IMR-90 (cell line): ENCODE measurements at regions not wholly inside any gene's neighbourhood (a gene's known extent, or its start where the extent isn't known, plus 50 kb on each side); places are given as distances from the start of the nearest gene placed in this dataset.

ENCODE experiments used
- ATAC-seq: fragments of 200-7000 bp; cut with Tn5 transposase; 2 replicates; pipeline ENCODE4 v1.9.1; 2020; ENCODE audit warnings: low read depth, mild to moderate bottlenecking, moderate library complexity
- BruUV-seq: library from RNA; stranded (reverse); fragments of 400-500 nt; replicated peaks from 2 replicates; lab custom pipeline; 2021; lab: Mats Ljungman, UMichigan
- CTCF ChIA-PET: fragments of 300-600 bp; formaldehyde crosslinking; extraction: SDS; loops from one replicate; lab custom pipeline; 2021; ENCODE audit warnings: antibody characterized with exemption; lab: Yijun Ruan, JAX
- POLR2A ChIA-PET: fragments of 300-600 bp; sonication (Branson Sonifier 250); formaldehyde crosslinking; loops from one replicate; lab custom pipeline; 2022; ENCODE audit warnings: antibody characterized with exemption; ENCODE audit not compliant: unreplicated experiment; lab: Charles Lee
- DNase-seq: peaks from one replicate; pipeline ENCODE4 v3.0.0; 2013
- H2AFZ ChIP-seq: replicated peaks from 2 replicates; pipeline ENCODE3; 2013; ENCODE audit warnings: low read length, mild to moderate bottlenecking; ENCODE audit not compliant: poor library complexity
- H2AK5ac ChIP-seq: 2 replicates; pipeline ENCODE4 v1.6.1; 2013; ENCODE audit warnings: low read depth, low read length, inconsistent platforms
- H2AK9ac ChIP-seq: replicated peaks from 2 replicates; pipeline ENCODE3; 2013; ENCODE audit warnings: mild to moderate bottlenecking, low read depth, low read length, moderate library complexity; ENCODE audit not compliant: poor library complexity
- H2BK120ac ChIP-seq: 2 replicates; pipeline ENCODE4 v1.6.1; 2013; ENCODE audit warnings: low read depth, low read length, inconsistent platforms
- H2BK15ac ChIP-seq: 3 replicates; pipeline ENCODE4 v1.6.1; 2013; ENCODE audit warnings: low read depth, low read length, inconsistent platforms
- H2BK20ac ChIP-seq: 2 replicates; pipeline ENCODE4 v1.6.1; 2013; ENCODE audit warnings: low read depth, mild to moderate bottlenecking, inconsistent platforms, low read length, moderate library complexity
- H2BK5ac ChIP-seq: 2 replicates; pipeline ENCODE4 v1.6.1; 2013; ENCODE audit warnings: mild to moderate bottlenecking, low read depth, low read length, inconsistent platforms; ENCODE audit not compliant: poor library complexity, severe bottlenecking
- H3K14ac ChIP-seq: replicated peaks from 2 replicates; pipeline ENCODE4 v1.6.1; 2013; ENCODE audit warnings: low read depth, low read length, inconsistent platforms
- H3K18ac ChIP-seq: 2 replicates; pipeline ENCODE4 v1.6.1; 2013; ENCODE audit warnings: low read depth, low read length, control low read depth
- H3K23ac ChIP-seq: 2 replicates; pipeline ENCODE4 v1.6.1; 2013; ENCODE audit warnings: low read depth, low read length, inconsistent platforms
- H3K27ac ChIP-seq: 2 replicates; pipeline ENCODE4 v1.5.1; 2013; ENCODE audit warnings: mild to moderate bottlenecking, control low read depth, low read length; ENCODE audit not compliant: insufficient read depth
- H3K27me3 ChIP-seq: 2 replicates; pipeline ENCODE4 v1.6.1; 2013; ENCODE audit warnings: low read length; ENCODE audit not compliant: control insufficient read depth, insufficient read depth
- H3K36me3 ChIP-seq: 2 replicates; pipeline ENCODE4 v1.6.1; 2013; ENCODE audit warnings: low read length, mixed read lengths; ENCODE audit not compliant: control insufficient read depth, insufficient read depth
- H3K4ac ChIP-seq: 2 replicates; pipeline ENCODE4 v1.6.1; 2013; ENCODE audit warnings: low read depth, low read length, inconsistent platforms
- H3K4me1 ChIP-seq: 2 replicates; pipeline ENCODE4 v1.6.1; 2013; ENCODE audit warnings: low read length, mixed read lengths; ENCODE audit not compliant: control insufficient read depth, insufficient read depth
- H3K4me2 ChIP-seq: 2 replicates; pipeline ENCODE4 v1.6.1; 2013; ENCODE audit warnings: low read depth, mild to moderate bottlenecking, control low read depth, low read length, moderate library complexity
- H3K4me3 ChIP-seq: 2 replicates; pipeline ENCODE4 v1.5.1; 2013; ENCODE audit warnings: low read depth, mild to moderate bottlenecking, control low read depth, low read length, moderate library complexity; ENCODE audit not compliant: insufficient read depth
- H3K56ac ChIP-seq: 2 replicates; pipeline ENCODE4 v1.6.1; 2013; ENCODE audit warnings: low read length, inconsistent platforms; ENCODE audit not compliant: insufficient read depth; ENCODE audit errors: extremely low read depth
- H3K79me1 ChIP-seq, 2 experiments: 2 replicates each; pipeline ENCODE4 v1.6.1; 2013; ENCODE audit warnings: low read length in 2 of 2, inconsistent platforms in 1 of 2, low read depth in 1 of 2
- H3K9ac ChIP-seq: 2 replicates; pipeline ENCODE4 v1.6.1; 2013; ENCODE audit warnings: low read depth, low read length, control low read depth
- H3K9me1 ChIP-seq: 2 replicates; pipeline ENCODE4 v1.6.1; 2013; ENCODE audit warnings: low read length, inconsistent platforms; ENCODE audit not compliant: insufficient read depth
- H3K9me3 ChIP-seq: 2 replicates; pipeline ENCODE4 v1.6.1; 2013; ENCODE audit warnings: low read length; ENCODE audit not compliant: control insufficient read depth, insufficient read depth
- H4K20me1 ChIP-seq: 2 replicates; pipeline ENCODE4 v1.6.1; 2013; ENCODE audit warnings: low read length, inconsistent platforms; ENCODE audit not compliant: insufficient read depth
- H4K5ac ChIP-seq: 2 replicates; pipeline ENCODE4 v1.6.1; 2013; ENCODE audit warnings: mild to moderate bottlenecking, low read depth, low read length, control low read depth
- H4K8ac ChIP-seq, 2 experiments: 2 replicates each; pipeline ENCODE4 v1.6.1; 2013; ENCODE audit warnings: low read depth in 2 of 2, low read length in 2 of 2, control low read depth in 1 of 2, inconsistent platforms in 1 of 2
- H4K91ac ChIP-seq: 2 replicates; pipeline ENCODE4 v1.6.1; 2013; ENCODE audit warnings: low read depth, low read length, inconsistent platforms; ENCODE audit not compliant: insufficient read depth
- CHD1 ChIP-seq: IDR thresholded peaks from 2 replicates; pipeline ENCODE4 v1.6.1; 2012; ENCODE audit warnings: low read depth, low read length, improper control_type of control experiment
- FOS ChIP-seq: fragments of 150-350 bp; IDR thresholded peaks from 2 replicates; pipeline ENCODE4 v1.6.1; 2016; ENCODE audit warnings: low read depth, low read length
- POLR2A ChIP-seq: IDR thresholded peaks from 2 replicates; pipeline ENCODE4 v1.6.1; 2012; ENCODE audit warnings: mild to moderate bottlenecking, low read depth, low read length
- SMC3 ChIP-seq: fragments of 150-350 bp; IDR thresholded peaks from 2 replicates; pipeline ENCODE4 v1.6.1; 2016; ENCODE audit warnings: low read depth, mild to moderate bottlenecking, antibody characterized with exemption, low read length, moderate library complexity
- WGBS, 2 experiments: methylation state at CpG; one replicate each; pipeline versions ENCODE4 v1.1.5 to v1.1.7; 2013; ENCODE audit warnings: missing lambda C conversion rate in 2 of 2; ENCODE audit not compliant: insufficient read length in 1 of 2; ENCODE audit errors: extremely low coverage in 2 of 2; 5-methylcytosine and 5-hydroxymethylcytosine counted together
- dilution Hi-C: fragments of 300-500 bp; cut with HindIII; formaldehyde crosslinking; loops from one replicate; pipeline ENCODE4 v1.14.3; 2018; ENCODE audit warnings: low sequenced_read_pairs; ENCODE audit not compliant: unreplicated experiment
- in situ Hi-C: fragments of 300-500 bp; cut with MboI; formaldehyde crosslinking; loops from 3 replicates; pipeline ENCODE4 v1.14.3; 2019; ENCODE audit warnings: low sequenced_read_pairs, inconsistent platforms, mixed read lengths
- intact Hi-C: fragments of 100-400 bp; cut with micrococcal nuclease; formaldehyde crosslinking; loops from 2 replicates; pipeline ENCODE4 v1.10.0; 2022
- TF ChIP-seq, protein P1 (sequence below): fragments of 150-350 bp; IDR thresholded peaks from 2 replicates; pipeline ENCODE4 v1.6.1; 2016; ENCODE audit warnings: low read depth, mild to moderate bottlenecking, low read length, moderate library complexity, borderline replicate concordance
- TF ChIP-seq, protein P2 (sequence below): conservative IDR thresholded peaks from 2 replicates; pipeline ENCODE4 v1.5.1; 2012; ENCODE audit warnings: mild to moderate bottlenecking, low read depth, low read length, improper control_type of control experiment

DNA sequence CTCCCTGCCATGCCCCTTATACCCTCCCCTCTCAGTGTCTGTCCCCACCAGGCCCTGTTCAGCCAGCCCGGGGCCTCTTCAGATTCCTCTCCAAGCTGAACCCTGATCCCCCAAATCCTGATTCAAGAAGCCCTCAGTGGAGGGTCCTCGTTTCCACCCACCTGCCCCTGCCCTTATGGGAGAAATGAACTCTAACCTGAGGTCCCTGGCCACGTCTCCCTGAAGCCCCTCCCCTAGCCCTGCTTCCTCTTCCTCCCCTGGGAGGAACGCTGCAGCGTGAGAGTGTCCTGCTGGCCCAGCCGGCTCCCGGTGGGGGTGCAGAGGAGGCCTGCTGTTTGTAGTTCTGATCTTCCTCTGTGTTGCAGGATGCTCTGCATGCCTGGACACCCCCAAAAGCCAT lies 56.7 kb upstream of the GLI2 start:
- ChIA-PET CTCF (no interaction called here), POLR2A (no interaction called here)
- Histone ChIP-seq H2BK15ac (no peak overlapping the region; the same call in 2 of the 3 replicates), H3K18ac (no peak overlapping the region), H4K91ac (no peak overlapping the region), H3K4me3 (no peak overlapping the region), H2AFZ (no peak overlapping the region), H3K9me3 (no peaks in the 10 kb centered on the region; the same call in 1 of the 2 replicates), H3K4me2 (no peak overlapping the region), H3K56ac (no peak overlapping the region), H4K5ac (no peak overlapping the region), H3K14ac (no peak overlapping the region), H3K79me1 (no peaks in the 10 kb centered on the region), H2BK20ac (no peak overlapping the region), H3K4ac (no peak overlapping the region), H3K4me1 (peaks cover 10% of the 10 kb centered on the region), H3K36me3 (no peaks in the 10 kb centered on the region), H3K9me1 (0 out of 2 replicates have a peak, but pooled peaks cover 3% of the 10 kb centered on the region), H3K27me3 (peaks cover 17% of the 10 kb centered on the region), H2AK9ac (no peak overlapping the region), H3K9ac (no peak overlapping the region), H3K27ac (no peak overlapping the region), H4K20me1 (no peaks in the 10 kb centered on the region), H3K23ac (no peak overlapping the region), H2AK5ac (peak overlapping the region; percentile 25; the same call in 1 of the 2 replicates), H2BK5ac (no peak overlapping the region), H2BK120ac (no peak overlapping the region), H4K8ac (no peak overlapping the region)
- no peak for ATAC-seq
- intact Hi-C loops (loop anchor here (5.0 to 10.0 kb wide), 5 partner anchors 122 to 974 kb away; partner anchors contain the start of genes PTPN4 and RALB), in situ Hi-C loops (loop anchor here (5.0 to 25.0 kb wide), 3 partner anchors 337 to 942 kb away; no protein-coding TSS in a partner anchor), dilution Hi-C loops (no loop called here)
- no peak for TF ChIP-seq FOS
- no peak for TF ChIP-seq SMC3
- no peak for TF ChIP-seq POLR2A
- TF ChIP-seq CHD1 = no peak
- TF ChIP-seq, protein P1, sequence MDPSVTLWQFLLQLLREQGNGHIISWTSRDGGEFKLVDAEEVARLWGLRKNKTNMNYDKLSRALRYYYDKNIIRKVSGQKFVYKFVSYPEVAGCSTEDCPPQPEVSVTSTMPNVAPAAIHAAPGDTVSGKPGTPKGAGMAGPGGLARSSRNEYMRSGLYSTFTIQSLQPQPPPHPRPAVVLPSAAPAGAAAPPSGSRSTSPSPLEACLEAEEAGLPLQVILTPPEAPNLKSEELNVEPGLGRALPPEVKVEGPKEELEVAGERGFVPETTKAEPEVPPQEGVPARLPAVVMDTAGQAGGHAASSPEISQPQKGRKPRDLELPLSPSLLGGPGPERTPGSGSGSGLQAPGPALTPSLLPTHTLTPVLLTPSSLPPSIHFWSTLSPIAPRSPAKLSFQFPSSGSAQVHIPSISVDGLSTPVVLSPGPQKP = no peak
- TF ChIP-seq, protein P2, sequence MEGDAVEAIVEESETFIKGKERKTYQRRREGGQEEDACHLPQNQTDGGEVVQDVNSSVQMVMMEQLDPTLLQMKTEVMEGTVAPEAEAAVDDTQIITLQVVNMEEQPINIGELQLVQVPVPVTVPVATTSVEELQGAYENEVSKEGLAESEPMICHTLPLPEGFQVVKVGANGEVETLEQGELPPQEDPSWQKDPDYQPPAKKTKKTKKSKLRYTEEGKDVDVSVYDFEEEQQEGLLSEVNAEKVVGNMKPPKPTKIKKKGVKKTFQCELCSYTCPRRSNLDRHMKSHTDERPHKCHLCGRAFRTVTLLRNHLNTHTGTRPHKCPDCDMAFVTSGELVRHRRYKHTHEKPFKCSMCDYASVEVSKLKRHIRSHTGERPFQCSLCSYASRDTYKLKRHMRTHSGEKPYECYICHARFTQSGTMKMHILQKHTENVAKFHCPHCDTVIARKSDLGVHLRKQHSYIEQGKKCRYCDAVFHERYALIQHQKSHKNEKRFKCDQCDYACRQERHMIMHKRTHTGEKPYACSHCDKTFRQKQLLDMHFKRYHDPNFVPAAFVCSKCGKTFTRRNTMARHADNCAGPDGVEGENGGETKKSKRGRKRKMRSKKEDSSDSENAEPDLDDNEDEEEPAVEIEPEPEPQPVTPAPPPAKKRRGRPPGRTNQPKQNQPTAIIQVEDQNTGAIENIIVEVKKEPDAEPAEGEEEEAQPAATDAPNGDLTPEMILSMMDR = no peak
- WGBS, 2 experiments = no CpG with 5 or more reads among the region's 7 CpGs
- no TSS peak for BruUV-seq
- DNase-seq = no peak
